NB4 (cell line): ENCODE measurements at regions not wholly inside any gene's neighbourhood (a gene's known extent, or its start where the extent isn't known, plus 50 kb on each side); places are given as distances from the start of the nearest gene placed in this dataset.

Experiments used
- DNase-seq: peaks from one replicate; pipeline ENCODE4 v3.0.0; 2010; ENCODE audit warnings: low read depth
- H3K4me3 ChIP-seq: one replicate; pipeline ENCODE4 v1.5.1; 2011; ENCODE audit warnings: mild to moderate bottlenecking, low read depth, low read length, moderate library complexity
- CTCF ChIP-seq: IDR thresholded peaks from one replicate; pipeline ENCODE4 v1.5.1; 2012; ENCODE audit warnings: low read depth, low read length
- MYC ChIP-seq: IDR thresholded peaks from 2 replicates; pipeline ENCODE4 v1.6.1; 2011; ENCODE audit warnings: low read depth, low read length
- POLR2A ChIP-seq: IDR thresholded peaks from 2 replicates; pipeline ENCODE4 v1.6.1; 2011; ENCODE audit warnings: mild to moderate bottlenecking; ENCODE audit not compliant: insufficient read length; ENCODE audit errors: extremely low read depth
- TF ChIP-seq, protein P1 (sequence below): IDR thresholded peaks from 2 replicates; pipeline ENCODE4 v1.6.1; 2011; ENCODE audit warnings: low read depth, low read length

- TF ChIP-seq, protein P1, sequence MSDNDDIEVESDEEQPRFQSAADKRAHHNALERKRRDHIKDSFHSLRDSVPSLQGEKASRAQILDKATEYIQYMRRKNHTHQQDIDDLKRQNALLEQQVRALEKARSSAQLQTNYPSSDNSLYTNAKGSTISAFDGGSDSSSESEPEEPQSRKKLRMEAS: no peak
- TF ChIP-seq CTCF: no peak
- no peak for TF ChIP-seq POLR2A
- no peak for TF ChIP-seq MYC
- peak; percentile 21 for DNase-seq
- no peak overlapping the region for H3K4me3 ChIP-seq
Measured at GRCh38 chr20:39516964-39517363, 554.8 kb downstream of the DHX35 start.

DNA sequence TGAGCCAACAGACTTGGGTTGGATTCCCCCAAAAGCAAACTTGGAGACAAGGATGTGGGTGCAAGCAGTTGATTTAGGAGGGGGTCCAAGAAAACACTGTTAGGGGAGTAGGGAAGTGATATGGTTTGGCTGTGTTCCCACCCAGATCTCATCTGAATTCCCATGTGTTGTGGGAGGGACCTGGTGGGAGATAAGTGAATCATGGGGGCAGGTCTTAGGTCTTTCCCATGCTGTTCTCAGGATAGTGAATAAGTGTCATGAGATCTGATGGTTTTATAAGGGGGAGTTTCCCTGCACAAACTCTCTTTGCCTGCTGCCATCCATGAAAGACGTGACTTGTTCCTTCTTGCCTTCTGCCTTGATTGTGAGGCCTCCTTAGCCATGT lies 542.6 kb downstream of the DHX35 start:
- TF ChIP-seq MYC: no peak
- TF ChIP-seq, protein P1: no peak
- TF ChIP-seq CTCF: no peak
- no peak for TF ChIP-seq POLR2A
- DNase-seq: no peak
- H3K4me3 ChIP-seq: no peak overlapping the region

GRCh38 chr20:39503902-39504709 lies 542.0 kb downstream of the DHX35 start:
- DNase-seq: no peak
- TF ChIP-seq CTCF (no peak), MYC (no peak), POLR2A (no peak)
- TF ChIP-seq, protein P1: no peak

DNA sequence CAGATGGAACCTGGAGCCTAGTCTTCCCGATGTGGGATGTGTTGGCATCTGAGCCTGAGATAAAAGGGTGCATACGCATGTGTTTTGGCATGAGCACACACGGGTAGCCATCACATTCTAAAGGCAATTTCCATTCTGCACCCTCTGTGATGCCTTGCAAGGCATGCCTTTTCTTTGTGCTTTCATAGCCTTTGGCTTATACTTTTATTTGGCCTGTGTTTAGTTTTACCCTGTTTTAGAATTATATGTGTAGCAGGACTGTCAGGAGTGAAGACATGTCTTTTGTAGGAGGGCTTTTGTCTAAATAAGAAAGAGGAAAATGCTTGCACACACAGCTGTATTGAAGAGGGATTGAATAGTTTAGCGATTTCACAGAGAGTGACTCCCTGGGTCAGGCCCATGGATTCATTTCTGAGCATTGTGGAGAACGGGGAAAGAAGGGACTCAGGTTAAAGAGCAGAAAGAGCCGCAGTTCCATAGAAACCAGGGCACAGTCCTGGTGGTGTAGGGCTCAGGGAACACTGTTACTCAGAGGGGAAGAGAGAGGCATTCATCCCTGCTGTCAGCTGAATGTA lies 530.2 kb downstream of the DHX35 start:
- DNase-seq: no peak
- H3K4me3 ChIP-seq: no peak overlapping the region
- no peak for TF ChIP-seq POLR2A
- no peak for TF ChIP-seq CTCF
- TF ChIP-seq, protein P1: no peak
- no peak for TF ChIP-seq MYC

More at GRCh38 chr20:39503902-39504709, 542.0 kb downstream of the DHX35 start:
- H3K4me3 ChIP-seq: no peak overlapping the region

DNA sequence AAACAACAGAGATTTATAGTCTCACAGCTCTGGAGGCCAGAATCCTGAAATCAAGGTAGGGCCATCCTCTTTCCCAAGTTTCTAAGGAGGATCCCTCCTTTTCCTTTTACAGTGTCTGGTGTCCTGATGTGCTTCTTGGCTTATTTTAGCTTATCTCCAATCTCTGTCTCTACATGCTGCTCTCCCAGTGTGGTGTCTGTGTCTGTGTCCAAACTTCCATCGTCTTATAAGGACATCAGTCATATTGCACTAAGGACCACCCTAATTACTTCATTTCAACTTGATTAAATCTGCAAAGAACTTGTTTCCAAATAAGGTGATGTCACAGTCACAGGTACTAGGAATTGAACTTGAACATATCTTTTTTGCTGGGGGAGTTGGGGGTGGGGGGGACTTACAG lies 529.6 kb downstream of the DHX35 start:
- DNase-seq: no peak
- TF ChIP-seq CTCF (no peak), MYC (no peak), POLR2A (no peak)
- TF ChIP-seq, protein P1: no peak
- no peak overlapping the region for H3K4me3 ChIP-seq
